ENCODE measurements at regions not wholly inside any gene's neighbourhood (a gene's known extent, or its start where the extent isn't known, plus 50 kb on each side); places are given as distances from the start of the nearest gene placed in this dataset.
"Not testable (repeated sequence)": the region's sequence is repeated elsewhere in the genome, so short reads cannot be mapped to it uniquely, and the experiment has no call there.

DNA sequence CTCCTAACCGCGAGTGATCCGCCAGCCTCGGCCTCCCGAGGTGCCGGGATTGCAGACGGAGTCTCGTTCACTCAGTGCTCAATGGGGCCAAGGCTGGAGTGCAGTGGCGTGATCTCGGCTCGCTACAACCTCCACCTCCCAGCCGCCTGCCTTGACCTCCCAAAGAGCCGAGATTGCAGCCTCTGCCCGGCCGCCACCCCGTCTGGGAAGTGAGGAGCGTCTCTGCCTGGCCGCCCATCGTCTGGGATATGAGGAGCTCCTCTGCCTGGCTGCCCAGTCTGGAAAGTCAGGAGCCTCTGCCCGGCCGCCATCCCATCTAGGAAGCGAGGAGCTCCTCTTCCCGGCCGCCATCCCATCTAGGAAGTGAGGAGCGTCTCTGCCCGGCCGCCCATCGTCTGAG lies 58.8 kb upstream of the ANKRD30BL start:
- not testable (repeated sequence) for ATAC-seq

DNA sequence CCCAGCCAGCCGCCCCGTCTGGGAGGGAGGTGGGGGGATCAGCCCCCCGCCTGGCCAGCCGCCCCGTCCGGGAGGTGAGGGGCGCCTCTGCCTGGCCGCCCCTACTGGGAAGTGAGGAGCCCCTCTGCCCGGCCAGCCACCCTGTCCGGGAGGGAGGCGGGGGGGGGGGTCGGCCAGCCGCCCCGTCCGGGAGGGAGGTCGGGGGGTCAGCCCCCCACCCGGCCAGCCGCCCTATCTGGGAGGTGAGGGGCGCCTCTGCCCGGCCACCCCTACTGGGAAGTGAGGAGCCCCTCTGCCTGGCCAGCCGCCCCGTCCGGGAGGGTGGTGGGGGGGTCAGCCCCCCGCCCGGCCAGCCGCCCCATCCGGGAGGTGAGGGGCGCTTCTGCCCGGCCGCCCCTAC lies 60.1 kb upstream of the ANKRD30BL start:
- not testable (repeated sequence) for ATAC-seq

- TF ChIP-seq RARB (CRISPR knock-in tag; IDR thresholded peaks at IDR 0.05) (no peak), BACH2 (CRISPR knock-in tag; IDR thresholded peaks at IDR 0.05; ENCODE audit: borderline replicate concordance) (no peak), ZNF70 (CRISPR knock-in tag; IDR thresholded peaks at IDR 0.05) (no peak), CSRNP3 (CRISPR knock-in tag; IDR thresholded peaks at IDR 0.05) (no peak)
- TF ChIP-seq, protein P1, sequence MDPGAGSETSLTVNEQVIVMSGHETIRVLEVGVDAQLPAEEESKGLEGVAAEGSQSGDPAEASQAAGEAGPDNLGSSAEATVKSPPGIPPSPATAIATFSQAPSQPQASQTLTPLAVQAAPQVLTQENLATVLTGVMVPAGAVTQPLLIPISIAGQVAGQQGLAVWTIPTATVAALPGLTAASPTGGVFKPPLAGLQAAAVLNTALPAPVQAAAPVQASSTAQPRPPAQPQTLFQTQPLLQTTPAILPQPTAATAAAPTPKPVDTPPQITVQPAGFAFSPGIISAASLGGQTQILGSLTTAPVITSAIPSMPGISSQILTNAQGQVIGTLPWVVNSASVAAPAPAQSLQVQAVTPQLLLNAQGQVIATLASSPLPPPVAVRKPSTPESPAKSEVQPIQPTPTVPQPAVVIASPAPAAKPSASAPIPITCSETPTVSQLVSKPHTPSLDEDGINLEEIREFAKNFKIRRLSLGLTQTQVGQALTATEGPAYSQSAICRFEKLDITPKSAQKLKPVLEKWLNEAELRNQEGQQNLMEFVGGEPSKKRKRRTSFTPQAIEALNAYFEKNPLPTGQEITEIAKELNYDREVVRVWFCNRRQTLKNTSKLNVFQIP (CRISPR knock-in tag; IDR thresholded peaks at IDR 0.05; ENCODE audit: borderline replicate concordance, low read depth): no peak
- ATAC-seq: no peak
Observed at GRCh38 chr2:132252191-132252893, 90.6 kb upstream of the ANKRD30BL start.

GRCh38 chr2:132252894-132253264 lies 91.1 kb upstream of the ANKRD30BL start:
- no peak for ATAC-seq

More at GRCh38 chr2:132252894-132253264, 91.1 kb upstream of the ANKRD30BL start:
- no peak for TF ChIP-seq OSR1 (CRISPR knock-in tag; IDR thresholded peaks at IDR 0.05)
- no peak for TF ChIP-seq ZFP3 (CRISPR knock-in tag; IDR thresholded peaks at IDR 0.05)
- TF ChIP-seq ISL1 (CRISPR knock-in tag; IDR thresholded peaks at IDR 0.05): no peak
- no peak for TF ChIP-seq BACH2 (CRISPR knock-in tag; IDR thresholded peaks at IDR 0.05; ENCODE audit: borderline replicate concordance)
- TF ChIP-seq TOX (CRISPR knock-in tag; IDR thresholded peaks at IDR 0.05; ENCODE audit: borderline replicate concordance): no peak
- TF ChIP-seq CSRNP3 (CRISPR knock-in tag; IDR thresholded peaks at IDR 0.05): no peak
- no peak for TF ChIP-seq GLIS3 (CRISPR knock-in tag; IDR thresholded peaks at IDR 0.05)
- TF ChIP-seq ARNTL (CRISPR knock-in tag; IDR thresholded peaks at IDR 0.05; ENCODE audit: borderline replicate concordance, low read depth): no peak
- TF ChIP-seq ZFP30 (CRISPR knock-in tag; IDR thresholded peaks at IDR 0.05): no peak
- TF ChIP-seq PPARA (CRISPR knock-in tag; IDR thresholded peaks at IDR 0.05; ENCODE audit: borderline replicate concordance): no peak
- TF ChIP-seq SNAI2 (CRISPR knock-in tag; IDR thresholded peaks at IDR 0.05): no peak
- no peak for TF ChIP-seq PATZ1 (CRISPR knock-in tag; IDR thresholded peaks at IDR 0.05; ENCODE audit: borderline replicate concordance)
- TF ChIP-seq TSHZ2 (CRISPR knock-in tag; IDR thresholded peaks at IDR 0.05): no peak
- no peak for TF ChIP-seq CREB5 (CRISPR knock-in tag; IDR thresholded peaks at IDR 0.05; ENCODE audit: low read depth)
